Smooth muscle cell (in vitro differentiated cells): ENCODE measurements at regions not wholly inside any gene's neighbourhood (a gene's known extent, or its start where the extent isn't known, plus 50 kb on each side); places are given as distances from the start of the nearest gene placed in this dataset.

Experiments
- DNase-seq: peaks from one replicate; lab custom pipeline; 2025; ENCODE audit not compliant: unreplicated experiment; lab: John Stamatoyannopoulos, UW
- H2AFZ ChIP-seq: fragments of 200-600 bp; sonication (generic); 2 replicates; pipeline ENCODE4 v1.6.0; 2016; ENCODE audit warnings: antibody characterized with exemption, low read depth, mild to moderate bottlenecking
- H3F3A ChIP-seq: fragments of 200-600 bp; sonication (generic); 2 replicates; pipeline ENCODE4 v1.6.0; 2017; ENCODE audit warnings: antibody characterized with exemption, low read depth
- H3K27ac ChIP-seq: fragments of 200-600 bp; sonication (generic); 2 replicates; pipeline ENCODE4 v1.5.1; 2016; ENCODE audit warnings: low read depth, mild to moderate bottlenecking
- H3K27me3 ChIP-seq: fragments of 200-600 bp; sonication (generic); 2 replicates; pipeline ENCODE4 v1.6.1; 2016; ENCODE audit warnings: low read depth, mild to moderate bottlenecking
- H3K36me3 ChIP-seq: fragments of 200-600 bp; sonication (generic); 2 replicates; pipeline ENCODE4 v1.5.1; 2016; ENCODE audit warnings: low read depth
- H3K4me1 ChIP-seq: fragments of 200-600 bp; sonication (generic); 2 replicates; pipeline ENCODE4 v1.5.1; 2016; ENCODE audit warnings: low read depth
- H3K4me2 ChIP-seq: fragments of 200-600 bp; sonication (generic); 2 replicates; pipeline ENCODE4 v1.6.0; 2016; ENCODE audit warnings: mild to moderate bottlenecking
- H3K4me3 ChIP-seq: fragments of 200-600 bp; sonication (generic); 2 replicates; pipeline ENCODE4 v1.5.1; 2016; ENCODE audit warnings: mild to moderate bottlenecking
- H3K79me2 ChIP-seq: fragments of 200-600 bp; sonication (generic); 2 replicates; pipeline ENCODE4 v1.6.0; 2016; ENCODE audit warnings: low read depth, mild to moderate bottlenecking
- H3K9ac ChIP-seq: fragments of 200-600 bp; sonication (generic); 2 replicates; pipeline ENCODE4 v1.6.0; 2016; ENCODE audit warnings: low read depth
- H3K9me3 ChIP-seq: fragments of 200-600 bp; sonication (generic); replicated peaks from 2 replicates; pipeline ENCODE4 v1.5.1; 2016; ENCODE audit warnings: low read depth
- H4K20me1 ChIP-seq: fragments of 200-600 bp; sonication (generic); 2 replicates; pipeline ENCODE4 v1.6.0; 2016; ENCODE audit warnings: low read depth
- WGBS: methylation state at CpG from one replicate; pipeline ENCODE4 v1.1.7; 2016; ENCODE audit warnings: low lambda C conversion rate; 5-methylcytosine and 5-hydroxymethylcytosine counted together
- TF ChIP-seq, protein P1 (sequence below): fragments of 200-600 bp; sonication (generic); IDR thresholded peaks from 2 replicates; pipeline ENCODE4 v1.5.1; 2017; ENCODE audit warnings: borderline replicate concordance, mild to moderate bottlenecking, antibody characterized with exemption; ENCODE audit not compliant: insufficient read depth, poor library complexity, severe bottlenecking

DNA sequence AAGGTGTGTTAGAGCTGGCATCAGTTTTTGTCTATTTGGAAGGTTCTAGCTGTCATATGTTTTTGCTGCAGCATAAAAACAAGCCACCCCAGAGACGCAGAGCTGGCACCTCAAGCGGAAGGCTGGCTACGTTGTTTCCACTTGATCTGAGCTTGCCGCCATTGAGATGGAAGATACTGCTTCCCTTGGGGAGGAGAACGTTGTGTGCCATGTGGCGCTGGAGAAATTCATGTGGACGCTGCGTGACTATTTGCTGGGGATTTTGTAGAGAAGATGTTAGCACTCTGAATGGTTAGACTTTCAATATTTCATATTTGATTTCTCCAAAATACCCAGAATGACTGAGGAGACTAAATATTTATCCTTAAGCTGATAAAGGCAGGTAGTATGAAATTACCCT lies 216.2 kb upstream of the ST6GAL2 start:
- DNase-seq: no peak
- Histone ChIP-seq H2AFZ (no peak overlapping the region), H3K36me3 (no peaks in the 10 kb centered on the region), H3K9ac (no peak overlapping the region), H3K27ac (no peak overlapping the region), H3K79me2 (no peaks in the 10 kb centered on the region), H3F3A (no peaks in the 10 kb centered on the region), H3K4me3 (no peak overlapping the region), H4K20me1 (no peaks in the 10 kb centered on the region), H3K27me3 (no peaks in the 10 kb centered on the region), H3K4me1 (peaks cover 4% of the 10 kb centered on the region), H3K4me2 (no peak overlapping the region), H3K9me3 (no peaks in the 10 kb centered on the region)
- WGBS: 94% methylated on average over 8 of the region's 8 CpGs
- TF ChIP-seq, protein P1, sequence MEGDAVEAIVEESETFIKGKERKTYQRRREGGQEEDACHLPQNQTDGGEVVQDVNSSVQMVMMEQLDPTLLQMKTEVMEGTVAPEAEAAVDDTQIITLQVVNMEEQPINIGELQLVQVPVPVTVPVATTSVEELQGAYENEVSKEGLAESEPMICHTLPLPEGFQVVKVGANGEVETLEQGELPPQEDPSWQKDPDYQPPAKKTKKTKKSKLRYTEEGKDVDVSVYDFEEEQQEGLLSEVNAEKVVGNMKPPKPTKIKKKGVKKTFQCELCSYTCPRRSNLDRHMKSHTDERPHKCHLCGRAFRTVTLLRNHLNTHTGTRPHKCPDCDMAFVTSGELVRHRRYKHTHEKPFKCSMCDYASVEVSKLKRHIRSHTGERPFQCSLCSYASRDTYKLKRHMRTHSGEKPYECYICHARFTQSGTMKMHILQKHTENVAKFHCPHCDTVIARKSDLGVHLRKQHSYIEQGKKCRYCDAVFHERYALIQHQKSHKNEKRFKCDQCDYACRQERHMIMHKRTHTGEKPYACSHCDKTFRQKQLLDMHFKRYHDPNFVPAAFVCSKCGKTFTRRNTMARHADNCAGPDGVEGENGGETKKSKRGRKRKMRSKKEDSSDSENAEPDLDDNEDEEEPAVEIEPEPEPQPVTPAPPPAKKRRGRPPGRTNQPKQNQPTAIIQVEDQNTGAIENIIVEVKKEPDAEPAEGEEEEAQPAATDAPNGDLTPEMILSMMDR: no peak

DNA sequence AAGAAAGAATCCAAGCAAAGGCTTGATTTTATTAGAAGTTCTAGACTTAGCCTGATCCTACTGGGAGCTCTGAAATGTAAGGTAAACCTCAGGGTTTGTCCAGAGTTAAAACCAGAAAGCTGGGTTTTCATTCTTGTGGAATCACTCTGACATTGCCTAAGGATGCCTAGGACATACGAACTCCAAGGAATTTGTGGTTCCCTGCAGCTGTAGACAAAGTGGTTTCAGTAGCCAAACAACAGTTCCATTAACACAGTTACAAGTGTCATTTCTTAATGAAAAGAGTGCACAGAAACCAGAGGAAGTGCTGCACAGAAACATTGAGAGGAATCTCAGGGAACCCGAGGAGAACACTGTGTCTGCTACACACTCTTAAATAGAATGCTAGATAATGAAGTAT lies 221.4 kb upstream of the ST6GAL2 start:
- H3K4me3 ChIP-seq: no peak overlapping the region
- DNase-seq: no peak
- 47% methylated on average over 2 of the region's 2 CpGs for WGBS

DNA sequence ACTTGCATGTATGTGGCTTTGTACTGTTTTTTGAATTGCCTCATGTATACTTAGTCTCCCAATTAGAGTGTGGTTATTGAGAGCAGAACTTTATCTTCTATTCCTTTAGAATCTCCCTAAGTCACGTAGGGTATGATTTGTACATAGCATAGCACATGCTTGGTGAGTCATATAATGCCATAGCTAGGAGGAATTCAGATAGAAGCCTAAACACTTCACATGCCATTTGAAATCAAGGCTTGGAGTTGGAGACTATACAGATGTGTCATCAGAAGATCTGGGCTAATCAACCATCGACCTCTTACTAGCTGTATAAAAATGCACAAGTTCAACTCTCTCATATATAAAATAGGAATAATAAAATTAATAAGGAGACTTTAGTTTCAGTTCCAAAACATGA lies 222.6 kb upstream of the ST6GAL2 start:
- H3K9ac ChIP-seq: no peak overlapping the region
- peak overlapping the region; percentile 24 for H3K4me2 ChIP-seq
- DNase-seq: no peak
- H2AFZ ChIP-seq: no peak overlapping the region
- H3K9me3 ChIP-seq: no peaks in the 10 kb centered on the region
- no peaks in the 10 kb centered on the region for H3K79me2 ChIP-seq
- H4K20me1 ChIP-seq: no peaks in the 10 kb centered on the region
- TF ChIP-seq, protein P1: no peak
- peak overlapping the region; percentile 30 for H3K27ac ChIP-seq
- H3K4me1 ChIP-seq: peaks cover 10% of the 10 kb centered on the region
- no peak overlapping the region for H3K4me3 ChIP-seq
- H3K36me3 ChIP-seq: no peaks in the 10 kb centered on the region
- 21% methylated on average over 2 of the region's 2 CpGs for WGBS
- no peaks in the 10 kb centered on the region for H3K27me3 ChIP-seq
- H3F3A ChIP-seq: no peaks in the 10 kb centered on the region

More for the DNA sequence above, 221.4 kb upstream of the ST6GAL2 start:
- Histone ChIP-seq H3K79me2 (no peaks in the 10 kb centered on the region), H3K27ac (peak overlapping the region; percentile 28), H3K36me3 (no peaks in the 10 kb centered on the region), H3K4me1 (peaks cover 10% of the 10 kb centered on the region), H3K4me2 (peak overlapping the region; percentile 39), H3F3A (no peaks in the 10 kb centered on the region), H3K9ac (no peak overlapping the region), H3K27me3 (no peaks in the 10 kb centered on the region), H4K20me1 (no peaks in the 10 kb centered on the region), H3K9me3 (no peaks in the 10 kb centered on the region), H2AFZ (peak overlapping the region; percentile 60)
- TF ChIP-seq, protein P1: no peak

DNA sequence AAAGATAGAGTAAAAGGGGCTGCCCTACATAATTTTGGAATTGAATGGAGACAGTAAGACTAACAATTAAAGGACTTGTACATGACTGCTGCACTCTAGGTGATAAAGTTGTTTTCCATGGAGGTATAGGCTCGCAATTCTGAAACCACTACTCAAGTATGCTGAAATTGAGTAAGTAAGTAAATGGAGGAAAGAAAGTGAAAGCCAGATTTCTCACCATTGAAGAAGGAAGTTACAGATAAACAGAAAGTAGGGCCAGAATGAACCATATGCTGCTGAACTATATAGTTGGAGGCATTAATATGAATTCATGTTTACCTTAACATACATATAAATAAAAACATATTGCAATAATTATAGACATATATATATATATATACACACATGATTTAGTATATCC lies 225.7 kb upstream of the ST6GAL2 start:
- H3K4me2 ChIP-seq: no peak overlapping the region
- H3K4me3 ChIP-seq: no peak overlapping the region
- no peak overlapping the region for H3K9ac ChIP-seq
- H3K36me3 ChIP-seq: no peaks in the 10 kb centered on the region
- TF ChIP-seq, protein P1: no peak
- H3K79me2 ChIP-seq: no peaks in the 10 kb centered on the region
- no peaks in the 10 kb centered on the region for H3K9me3 ChIP-seq
- H3K4me1 ChIP-seq: peaks cover 10% of the 10 kb centered on the region
- H2AFZ ChIP-seq: no peak overlapping the region
- WGBS: 89% methylated on average over 1 of the region's 1 CpG
- H4K20me1 ChIP-seq: no peaks in the 10 kb centered on the region
- H3F3A ChIP-seq: no peaks in the 10 kb centered on the region
- no peak overlapping the region for H3K27ac ChIP-seq
- no peak for DNase-seq
- no peaks in the 10 kb centered on the region for H3K27me3 ChIP-seq
